Fibroblast of lung (primary cell): ENCODE measurements at regions not wholly inside any gene's neighbourhood (a gene's known extent, or its start where the extent isn't known, plus 50 kb on each side); places are given as distances from the start of the nearest gene placed in this dataset.
A peak's percentile ranks its signal among the peaks of the same experiment; 100 is the strongest.

Experiments
- DNase-seq, 2 donors: peaks; one replicate each; pipeline versions ENCODE4 v3.0.0 to v3.0.0-alpha.2; 2010; ENCODE audit warnings: low read depth in 2 of 2
- H2AFZ ChIP-seq: 2 replicates; pipeline ENCODE4 v1.5.1; 2012; ENCODE audit warnings: low read length, control low read depth, inconsistent platforms
- H3K27ac ChIP-seq: 2 replicates; pipeline ENCODE4 v1.5.1; 2011; ENCODE audit warnings: low read length, control low read depth; ENCODE audit not compliant: insufficient read depth
- H3K27me3 ChIP-seq: 2 replicates; pipeline ENCODE4 v1.5.1; 2011; ENCODE audit warnings: mild to moderate bottlenecking, low read length; ENCODE audit not compliant: control insufficient read depth, insufficient read depth
- H3K36me3 ChIP-seq: 2 replicates; pipeline ENCODE4 v1.5.1; 2011; ENCODE audit warnings: low read length; ENCODE audit not compliant: control insufficient read depth, insufficient read depth
- H3K4me1 ChIP-seq: 2 replicates; pipeline ENCODE4 v1.5.1; 2011; ENCODE audit warnings: low read length; ENCODE audit not compliant: control insufficient read depth, insufficient read depth; ENCODE audit errors: extremely low read depth
- H3K4me2 ChIP-seq: 2 replicates; pipeline ENCODE4 v1.5.1; 2011; ENCODE audit warnings: low read length, control low read depth; ENCODE audit not compliant: insufficient read depth; ENCODE audit errors: extremely low read depth
- H3K4me3 ChIP-seq, 4 experiments: fragments of 200-600 bp in 1 of 4; sonication (generic) in 1 of 4; replicated peaks in 1 of 4; 2 replicates each; pipeline ENCODE4 v1.5.1; 2011 to 2016; ENCODE audit warnings: low read length in 4 of 4, low read depth in 3 of 4, mild to moderate bottlenecking in 3 of 4, control low read depth in 2 of 4, inconsistent platforms in 1 of 4, mixed read lengths in 1 of 4; ENCODE audit not compliant: insufficient read depth in 1 of 4; ENCODE audit errors: control extremely low read depth in 1 of 4
- H3K79me2 ChIP-seq: 2 replicates; pipeline ENCODE4 v1.5.1; 2012; ENCODE audit warnings: mild to moderate bottlenecking, low read length, inconsistent platforms; ENCODE audit not compliant: control insufficient read depth, insufficient read depth
- H3K9ac ChIP-seq: 2 replicates; pipeline ENCODE4 v1.5.1; 2011; ENCODE audit warnings: mild to moderate bottlenecking, low read length, control low read depth; ENCODE audit not compliant: insufficient read depth
- H3K9me3 ChIP-seq: 2 replicates; pipeline ENCODE4 v1.5.1; 2012; ENCODE audit warnings: low read depth, low read length; ENCODE audit not compliant: control insufficient read depth, insufficient read depth
- H4K20me1 ChIP-seq: 2 replicates; pipeline ENCODE4 v1.5.1; 2011; ENCODE audit warnings: low read length; ENCODE audit not compliant: control insufficient read depth, insufficient read depth; ENCODE audit errors: extremely low read depth
- EZH2 ChIP-seq: IDR thresholded peaks from 2 replicates; pipeline ENCODE4 v1.5.1; 2012; ENCODE audit warnings: low read length, control low read depth, mild to moderate bottlenecking; ENCODE audit errors: missing control alignments
- TF ChIP-seq, protein P1 (sequence below), 2 donors: IDR thresholded peaks in 1 of 2; conservative IDR thresholded peaks in 1 of 2; 1 replicate in 1 of 2; 2 replicates in 1 of 2; pipeline ENCODE4 v1.5.1; 2011 to 2012; ENCODE audit warnings: low read length in 2 of 2, control low read depth in 1 of 2, inconsistent platforms in 1 of 2, low read depth in 1 of 2, mild to moderate bottlenecking in 1 of 2

DNA sequence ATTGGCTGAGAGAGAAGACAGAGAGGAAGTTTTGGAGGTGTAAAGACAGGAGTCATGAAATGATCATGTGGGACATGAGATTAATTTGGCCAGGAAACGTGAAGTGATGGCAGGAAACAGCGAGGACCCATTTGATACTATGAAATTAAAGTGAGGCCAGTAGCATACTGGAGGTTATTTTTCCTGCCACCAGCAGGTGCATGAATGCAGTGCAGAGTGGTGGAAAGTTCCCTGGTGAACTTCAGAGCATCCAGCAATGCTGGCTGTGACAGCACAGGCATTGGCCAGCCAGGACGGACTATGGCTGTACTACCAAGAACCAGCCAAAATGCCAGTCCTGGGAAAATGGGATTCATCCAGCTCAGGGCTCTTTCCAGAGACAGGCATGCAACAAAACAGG, 152.2 kb downstream of the SYK start:
- Histone ChIP-seq H3K9me3 (no peaks in the 10 kb centered on the region), H3K36me3 (no peaks in the 10 kb centered on the region), H3K27ac (no peak overlapping the region), H3K27me3 (peaks cover 4% of the 10 kb centered on the region), H3K9ac (no peak overlapping the region), H4K20me1 (no peaks in the 10 kb centered on the region), H3K4me1 (no peaks in the 10 kb centered on the region), H2AFZ (no peak overlapping the region), H3K4me3 (no peak overlapping the region), H3K4me2 (no peak overlapping the region), H3K79me2 (no peaks in the 10 kb centered on the region)
- TF ChIP-seq, protein P1, sequence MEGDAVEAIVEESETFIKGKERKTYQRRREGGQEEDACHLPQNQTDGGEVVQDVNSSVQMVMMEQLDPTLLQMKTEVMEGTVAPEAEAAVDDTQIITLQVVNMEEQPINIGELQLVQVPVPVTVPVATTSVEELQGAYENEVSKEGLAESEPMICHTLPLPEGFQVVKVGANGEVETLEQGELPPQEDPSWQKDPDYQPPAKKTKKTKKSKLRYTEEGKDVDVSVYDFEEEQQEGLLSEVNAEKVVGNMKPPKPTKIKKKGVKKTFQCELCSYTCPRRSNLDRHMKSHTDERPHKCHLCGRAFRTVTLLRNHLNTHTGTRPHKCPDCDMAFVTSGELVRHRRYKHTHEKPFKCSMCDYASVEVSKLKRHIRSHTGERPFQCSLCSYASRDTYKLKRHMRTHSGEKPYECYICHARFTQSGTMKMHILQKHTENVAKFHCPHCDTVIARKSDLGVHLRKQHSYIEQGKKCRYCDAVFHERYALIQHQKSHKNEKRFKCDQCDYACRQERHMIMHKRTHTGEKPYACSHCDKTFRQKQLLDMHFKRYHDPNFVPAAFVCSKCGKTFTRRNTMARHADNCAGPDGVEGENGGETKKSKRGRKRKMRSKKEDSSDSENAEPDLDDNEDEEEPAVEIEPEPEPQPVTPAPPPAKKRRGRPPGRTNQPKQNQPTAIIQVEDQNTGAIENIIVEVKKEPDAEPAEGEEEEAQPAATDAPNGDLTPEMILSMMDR (conservative IDR thresholded peaks at IDR 0.05 in 1 of 2, IDR thresholded peaks at IDR 0.05 in 1 of 2; ENCODE audit: low read depth in 1 of 2, low read length in 2 of 2): no peak
- no peak for TF ChIP-seq EZH2
- no peak for DNase-seq

GRCh38 chr9:90956026-90956810, 154.6 kb downstream of the SYK start:
- no peak overlapping the region for H3K27ac ChIP-seq

DNA sequence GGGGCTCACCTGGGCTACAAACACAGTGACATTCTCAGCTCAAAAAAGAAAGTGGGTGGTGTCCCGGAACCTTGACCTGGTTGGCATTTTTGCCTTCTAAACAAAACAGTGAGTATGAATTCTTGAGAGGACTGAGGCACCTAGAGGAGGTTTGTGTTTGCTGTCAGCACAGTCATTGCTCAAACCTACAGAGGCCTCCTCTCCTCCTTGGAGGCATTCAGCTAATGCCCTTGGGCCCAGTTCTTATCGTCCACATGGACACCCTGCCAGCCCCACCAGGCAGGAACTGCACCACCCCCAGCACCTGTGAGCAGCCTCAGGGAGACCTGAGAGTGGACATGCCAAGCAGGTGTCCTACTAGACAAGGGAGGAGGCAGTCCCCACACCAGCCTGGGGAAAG, 156.7 kb downstream of the SYK start:
- Histone ChIP-seq H3K4me3 (no peak overlapping the region), H3K79me2 (no peaks in the 10 kb centered on the region), H3K4me1 (no peaks in the 10 kb centered on the region), H3K36me3 (no peaks in the 10 kb centered on the region), H3K4me2 (no peak overlapping the region), H4K20me1 (no peaks in the 10 kb centered on the region), H3K27me3 (no peaks in the 10 kb centered on the region), H3K9ac (no peak overlapping the region), H2AFZ (no peak overlapping the region), H3K9me3 (no peaks in the 10 kb centered on the region), H3K27ac (no peak overlapping the region)
- TF ChIP-seq EZH2: no peak
- TF ChIP-seq, protein P1 (conservative IDR thresholded peaks at IDR 0.05 in 1 of 2, IDR thresholded peaks at IDR 0.05 in 1 of 2; ENCODE audit: low read depth in 1 of 2, low read length in 2 of 2): no peak
- DNase-seq: no peak

More at GRCh38 chr9:90956026-90956810, 154.6 kb downstream of the SYK start:
- no peaks in the 10 kb centered on the region for H3K36me3 ChIP-seq
- no peaks in the 10 kb centered on the region for H4K20me1 ChIP-seq
- peak in 1 of 2 donors; percentile 71 for DNase-seq
- TF ChIP-seq, protein P1 (conservative IDR thresholded peaks at IDR 0.05 in 1 of 2, IDR thresholded peaks at IDR 0.05 in 1 of 2; ENCODE audit: low read depth in 1 of 2, low read length in 2 of 2): no peak
- TF ChIP-seq EZH2: no peak
- H2AFZ ChIP-seq: no peak overlapping the region
- H3K4me3 ChIP-seq: no peak overlapping the region
- no peaks in the 10 kb centered on the region for H3K27me3 ChIP-seq
- no peak overlapping the region for H3K4me2 ChIP-seq
- no peaks in the 10 kb centered on the region for H3K79me2 ChIP-seq
- no peaks in the 10 kb centered on the region for H3K4me1 ChIP-seq
- no peak overlapping the region for H3K9ac ChIP-seq
- H3K9me3 ChIP-seq: no peaks in the 10 kb centered on the region
